ENCODE measurements at regions not wholly inside any gene's neighbourhood (a gene's known extent, or its start where the extent isn't known, plus 50 kb on each side); places are given as distances from the start of the nearest gene placed in this dataset.

DNA sequence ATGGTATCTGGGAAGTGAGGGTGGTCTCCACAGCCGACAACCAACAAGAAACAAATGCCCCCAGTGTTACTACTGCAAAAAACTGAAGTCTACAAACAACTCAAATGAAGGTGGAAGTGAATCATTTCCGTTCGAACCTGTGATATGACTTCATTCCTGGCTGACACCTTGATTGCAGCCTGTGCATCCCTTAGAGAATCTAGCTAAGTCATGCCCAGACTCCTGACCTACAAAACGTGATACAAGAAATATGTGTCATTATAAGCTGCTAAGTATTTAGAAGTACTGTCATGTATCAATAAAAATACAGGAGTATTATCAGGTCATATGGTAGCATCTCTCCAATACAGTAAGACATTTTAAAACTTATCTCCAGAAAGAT lies 959.7 kb upstream of the LCORL start:
- no peak for TF ChIP-seq RCOR1 (IDR thresholded peaks at IDR 0.05; ENCODE audit: low read length)
- TF ChIP-seq, protein P1, sequence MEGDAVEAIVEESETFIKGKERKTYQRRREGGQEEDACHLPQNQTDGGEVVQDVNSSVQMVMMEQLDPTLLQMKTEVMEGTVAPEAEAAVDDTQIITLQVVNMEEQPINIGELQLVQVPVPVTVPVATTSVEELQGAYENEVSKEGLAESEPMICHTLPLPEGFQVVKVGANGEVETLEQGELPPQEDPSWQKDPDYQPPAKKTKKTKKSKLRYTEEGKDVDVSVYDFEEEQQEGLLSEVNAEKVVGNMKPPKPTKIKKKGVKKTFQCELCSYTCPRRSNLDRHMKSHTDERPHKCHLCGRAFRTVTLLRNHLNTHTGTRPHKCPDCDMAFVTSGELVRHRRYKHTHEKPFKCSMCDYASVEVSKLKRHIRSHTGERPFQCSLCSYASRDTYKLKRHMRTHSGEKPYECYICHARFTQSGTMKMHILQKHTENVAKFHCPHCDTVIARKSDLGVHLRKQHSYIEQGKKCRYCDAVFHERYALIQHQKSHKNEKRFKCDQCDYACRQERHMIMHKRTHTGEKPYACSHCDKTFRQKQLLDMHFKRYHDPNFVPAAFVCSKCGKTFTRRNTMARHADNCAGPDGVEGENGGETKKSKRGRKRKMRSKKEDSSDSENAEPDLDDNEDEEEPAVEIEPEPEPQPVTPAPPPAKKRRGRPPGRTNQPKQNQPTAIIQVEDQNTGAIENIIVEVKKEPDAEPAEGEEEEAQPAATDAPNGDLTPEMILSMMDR (IDR thresholded peaks at IDR 0.05): no peak
- TF ChIP-seq FOXJ3 (CRISPR knock-in tag; IDR thresholded peaks at IDR 0.05): no peak
- TF ChIP-seq CHD2 (IDR thresholded peaks at IDR 0.05; ENCODE audit: low read length, partially characterized antibody): no peak
- no peak for TF ChIP-seq RFX5 (IDR thresholded peaks at IDR 0.05; ENCODE audit: low read length)
- no peak for TF ChIP-seq SMC3 (IDR thresholded peaks at IDR 0.05; ENCODE audit: low read depth, low read length)
- TF ChIP-seq GATA2 (CRISPR knock-in tag; IDR thresholded peaks at IDR 0.05): no peak
- no peak for TF ChIP-seq SIN3A (IDR thresholded peaks at IDR 0.05; ENCODE audit: borderline replicate concordance, low read depth, low read length)
- Histone ChIP-seq H4K20me1 (ENCODE audit: insufficient read depth) (no peaks in the 10 kb centered on the region), H3K36me3 (replicated peaks in 1 of 2; ENCODE audit: control insufficient read depth in 1 of 2, insufficient read depth in 2 of 2, low read length in 1 of 2) (no peaks in the 10 kb centered on the region), H2AFZ (ENCODE audit: low read depth) (no peak overlapping the region), H3K9me3 (no peaks in the 10 kb centered on the region), H3K27ac (ENCODE audit: low read depth in 2 of 2, low read length in 1 of 2) (no peak overlapping the region), H3K79me2 (ENCODE audit: insufficient read depth) (no peaks in the 10 kb centered on the region), H3K9me2 (no peaks in the 10 kb centered on the region), H3F3A (replicated peaks; ENCODE audit: insufficient read depth) (no peaks in the 10 kb centered on the region), H3K27me3 (ENCODE audit: insufficient read depth) (no peaks in the 10 kb centered on the region), H3K9ac (no peak overlapping the region), H3K4me3 (ENCODE audit: low read depth in 2 of 2, low read length in 1 of 2) (no peak overlapping the region), H3K4me1 (ENCODE audit: control insufficient read depth in 1 of 2, insufficient read depth in 2 of 2, low read depth in 1 of 2, low read length in 1 of 2) (no peaks in the 10 kb centered on the region), H3K4me2 (no peak overlapping the region)
- WGBS (ENCODE audit: low lambda C conversion rate): 35% methylated on average over 4 of the region's 4 CpGs
- CTCF ChIA-PET: no interaction called here
- no peak for DNase-seq
- POLR2A ChIA-PET: no interaction called here

- Histone ChIP-seq H3K9me2 (no peaks in the 10 kb centered on the region), H3F3A (replicated peaks; ENCODE audit: insufficient read depth) (no peaks in the 10 kb centered on the region), H3K27ac (ENCODE audit: low read depth in 2 of 2, low read length in 1 of 2) (no peak overlapping the region), H3K9ac (no peak overlapping the region), H3K9me3 (no peaks in the 10 kb centered on the region), H3K36me3 (replicated peaks in 1 of 2; ENCODE audit: control insufficient read depth in 1 of 2, insufficient read depth in 2 of 2, low read length in 1 of 2) (no peaks in the 10 kb centered on the region), H2AFZ (ENCODE audit: low read depth) (no peak overlapping the region), H3K79me2 (ENCODE audit: insufficient read depth) (no peaks in the 10 kb centered on the region), H4K20me1 (ENCODE audit: insufficient read depth) (no peaks in the 10 kb centered on the region), H3K27me3 (ENCODE audit: insufficient read depth) (no peaks in the 10 kb centered on the region), H3K4me2 (no peak overlapping the region), H3K4me1 (ENCODE audit: control insufficient read depth in 1 of 2, insufficient read depth in 2 of 2, low read depth in 1 of 2, low read length in 1 of 2) (no peaks in the 10 kb centered on the region), H3K4me3 (ENCODE audit: low read depth in 2 of 2, low read length in 1 of 2) (no peak overlapping the region)
- CTCF ChIA-PET: no interaction called here
- 39% methylated on average over 7 of the region's 7 CpGs for WGBS (ENCODE audit: low lambda C conversion rate)
- DNase-seq: no peak
- POLR2A ChIA-PET: no interaction called here
- TF ChIP-seq, protein P2, sequence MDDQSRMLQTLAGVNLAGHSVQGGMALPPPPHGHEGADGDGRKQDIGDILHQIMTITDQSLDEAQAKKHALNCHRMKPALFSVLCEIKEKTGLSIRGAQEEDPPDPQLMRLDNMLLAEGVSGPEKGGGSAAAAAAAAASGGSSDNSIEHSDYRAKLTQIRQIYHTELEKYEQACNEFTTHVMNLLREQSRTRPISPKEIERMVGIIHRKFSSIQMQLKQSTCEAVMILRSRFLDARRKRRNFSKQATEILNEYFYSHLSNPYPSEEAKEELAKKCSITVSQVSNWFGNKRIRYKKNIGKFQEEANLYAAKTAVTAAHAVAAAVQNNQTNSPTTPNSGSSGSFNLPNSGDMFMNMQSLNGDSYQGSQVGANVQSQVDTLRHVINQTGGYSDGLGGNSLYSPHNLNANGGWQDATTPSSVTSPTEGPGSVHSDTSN (IDR thresholded peaks at IDR 0.05): no peak
- TF ChIP-seq, protein P3, sequence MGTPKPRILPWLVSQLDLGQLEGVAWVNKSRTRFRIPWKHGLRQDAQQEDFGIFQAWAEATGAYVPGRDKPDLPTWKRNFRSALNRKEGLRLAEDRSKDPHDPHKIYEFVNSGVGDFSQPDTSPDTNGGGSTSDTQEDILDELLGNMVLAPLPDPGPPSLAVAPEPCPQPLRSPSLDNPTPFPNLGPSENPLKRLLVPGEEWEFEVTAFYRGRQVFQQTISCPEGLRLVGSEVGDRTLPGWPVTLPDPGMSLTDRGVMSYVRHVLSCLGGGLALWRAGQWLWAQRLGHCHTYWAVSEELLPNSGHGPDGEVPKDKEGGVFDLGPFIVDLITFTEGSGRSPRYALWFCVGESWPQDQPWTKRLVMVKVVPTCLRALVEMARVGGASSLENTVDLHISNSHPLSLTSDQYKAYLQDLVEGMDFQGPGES (IDR thresholded peaks at IDR 0.05; ENCODE audit: low read depth, low read length): no peak
- no peak for TF ChIP-seq FOXM1 (IDR thresholded peaks at IDR 0.05; ENCODE audit: low read depth)
- no peak for TF ChIP-seq TCF12 (IDR thresholded peaks at IDR 0.05)
- TF ChIP-seq YY1 (IDR thresholded peaks at IDR 0.05; ENCODE audit: low read depth): no peak
- no peak for TF ChIP-seq TAF1 (IDR thresholded peaks at IDR 0.05; ENCODE audit: borderline replicate concordance, low read depth, low read length)
- TF ChIP-seq NFIC (IDR thresholded peaks at IDR 0.05; ENCODE audit: borderline replicate concordance): no peak
- TF ChIP-seq RFX5 (IDR thresholded peaks at IDR 0.05; ENCODE audit: low read length): no peak
- TF ChIP-seq FOSL2 (IDR thresholded peaks at IDR 0.05; ENCODE audit: borderline replicate concordance, low read depth): no peak
- no peak for TF ChIP-seq TEAD4 (IDR thresholded peaks at IDR 0.05; ENCODE audit: borderline replicate concordance, insufficient read depth)
- TF ChIP-seq, protein P4, sequence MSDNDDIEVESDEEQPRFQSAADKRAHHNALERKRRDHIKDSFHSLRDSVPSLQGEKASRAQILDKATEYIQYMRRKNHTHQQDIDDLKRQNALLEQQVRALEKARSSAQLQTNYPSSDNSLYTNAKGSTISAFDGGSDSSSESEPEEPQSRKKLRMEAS (IDR thresholded peaks at IDR 0.05; ENCODE audit: low read depth): no peak
- no peak for TF ChIP-seq GATA2 (CRISPR knock-in tag; IDR thresholded peaks at IDR 0.05)
- no peak for TF ChIP-seq RCOR1 (IDR thresholded peaks at IDR 0.05; ENCODE audit: low read length)
- TF ChIP-seq MEF2A (IDR thresholded peaks at IDR 0.05; ENCODE audit: borderline replicate concordance, low read depth): no peak
- TF ChIP-seq ZBTB33 (IDR thresholded peaks at IDR 0.05; ENCODE audit: borderline replicate concordance, low read depth): no peak
- no peak for TF ChIP-seq RAD21 (IDR thresholded peaks at IDR 0.05; ENCODE audit: low read length)
Measured at GRCh38 chr4:18980516-18981233, 959.1 kb upstream of the LCORL start.

Data from SK-N-SH (cell line).